Testis (tissue), 2 donors: ENCODE measurements at regions not wholly inside any gene's neighbourhood (a gene's known extent, or its start where the extent isn't known, plus 50 kb on each side); places are given as distances from the start of the nearest gene placed in this dataset.
"Not testable (repeated sequence)": the region's sequence is repeated elsewhere in the genome, so short reads cannot be mapped to it uniquely, and the experiment has no call there.

ENCODE experiments used
- DNase-seq: peaks from one replicate; pipeline ENCODE4 v3.0.0-alpha.2; 2019
- H3K27ac ChIP-seq, 2 donors: fragments of 200-600 bp; sonication (generic); one replicate each; pipeline ENCODE4 v1.5.1; 2019
- H3K27me3 ChIP-seq: fragments of 200-600 bp; sonication (generic); one replicate; pipeline ENCODE4 v1.5.1; 2019
- H3K36me3 ChIP-seq: fragments of 200-600 bp; sonication (generic); one replicate; pipeline ENCODE4 v1.5.1; 2017; ENCODE audit warnings: low read depth; ENCODE audit errors: missing control alignments
- H3K4me1 ChIP-seq: fragments of 200-600 bp; sonication (generic); one replicate; pipeline ENCODE4 v1.5.1; 2019
- H3K4me3 ChIP-seq, 2 donors: fragments of 200-600 bp; sonication (generic); one replicate each; pipeline ENCODE4 v1.5.1; 2017 to 2019
- H3K9me3 ChIP-seq: fragments of 200-600 bp; sonication (generic); one replicate; pipeline ENCODE4 v1.5.1; 2017
- CTCF ChIP-seq, 3 experiments: fragments of 450-650 bp in 2 of 3; fragments of 200-600 bp in 1 of 3; sonication (generic) in 1 of 3; IDR thresholded peaks; one replicate each; pipeline ENCODE4 v1.5.1; 2016 to 2019; ENCODE audit warnings: antibody characterized with exemption in 3 of 3, mild to moderate bottlenecking in 2 of 3, moderate library complexity in 1 of 3
- POLR2A ChIP-seq: fragments of 450-650 bp; IDR thresholded peaks from one replicate; pipeline ENCODE4 v1.6.1; 2017; ENCODE audit warnings: antibody characterized with exemption, mild to moderate bottlenecking, moderate library complexity
- WGBS, 2 donors: methylation state at CpG; one replicate each; pipeline ENCODE4 v1.1.5; 2018; 5-methylcytosine and 5-hydroxymethylcytosine counted together
- intact Hi-C: fragments of 100-400 bp; cut with DNase I; formaldehyde crosslinking; loops from one replicate; pipeline ENCODE4 v1.15.1; 2023; ENCODE audit warnings: low total_unique reads

GRCh38 chr2:183838295-183838694 is 714.1 kb downstream of the NUP35 start:
- TF ChIP-seq CTCF (IDR thresholded peaks at IDR 0.05) (no peak), POLR2A (no peak)
- whole genome bisulfite sequencing, 2 donors = 91 to 100% methylated on average over 3 to 5 of the region's 5 CpGs
- DNase-seq = no peak
- no peaks in the 10 kb centered on the region for H3K9me3 ChIP-seq
- intact Hi-C loops = no loop called here
- no peaks in the 10 kb centered on the region for H3K36me3 ChIP-seq
- H3K4me3 ChIP-seq = no peak overlapping the region
- no peak overlapping the region for H3K27ac ChIP-seq
- H3K27me3 ChIP-seq = no peaks in the 10 kb centered on the region
- no peaks in the 10 kb centered on the region for H3K4me1 ChIP-seq

DNA sequence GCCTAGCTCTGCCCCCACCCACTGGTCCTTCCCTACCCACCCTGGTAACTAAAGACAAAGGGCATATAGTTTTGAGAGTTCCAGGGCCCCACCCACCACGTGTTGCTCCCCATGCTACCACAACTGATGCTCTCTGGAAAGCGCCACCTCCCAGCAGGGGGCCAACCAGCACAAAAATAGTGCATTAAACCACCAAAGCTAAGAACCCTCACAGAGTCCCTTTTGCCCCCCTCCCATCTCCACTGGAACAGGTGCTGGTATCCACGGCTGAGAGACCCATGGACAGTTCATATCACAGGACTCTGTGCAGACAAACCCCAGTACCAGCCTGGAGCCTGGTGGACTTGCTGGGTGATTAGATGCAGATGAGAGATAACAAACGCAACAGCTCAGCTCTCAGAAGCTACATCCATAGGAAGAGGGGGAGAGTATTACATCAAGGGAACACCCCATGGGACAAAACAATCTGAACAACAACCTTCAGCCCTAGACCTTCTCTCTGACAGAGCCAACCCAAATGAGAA is 715.9 kb downstream of the NUP35 start:
- 65 to 82% methylated on average over 4 of the region's 4 CpGs for WGBS, 2 donors
- TF ChIP-seq CTCF (IDR thresholded peaks at IDR 0.05) (no peak), POLR2A (no peak)
- no peaks in the 10 kb centered on the region for H3K36me3 ChIP-seq
- no peak for DNase-seq
- H3K27ac ChIP-seq = no peak overlapping the region
- H3K9me3 ChIP-seq = no peaks in the 10 kb centered on the region
- no peak overlapping the region for H3K4me3 ChIP-seq
- no peaks in the 10 kb centered on the region for H3K4me1 ChIP-seq
- no peaks in the 10 kb centered on the region for H3K27me3 ChIP-seq
- intact Hi-C loops = no loop called here

- H3K9me3 ChIP-seq, H3K4me3 ChIP-seq, DNase-seq, intact Hi-C loops, H3K36me3 ChIP-seq, H3K27me3 ChIP-seq, H3K4me1 ChIP-seq, H3K27ac ChIP-seq: not testable (repeated sequence)
- 64 to 75% methylated on average over 10 of the region's 11 CpGs for WGBS, 2 donors
Measured at GRCh38 chr2:183849826-183850225, 725.6 kb downstream of the NUP35 start.

DNA sequence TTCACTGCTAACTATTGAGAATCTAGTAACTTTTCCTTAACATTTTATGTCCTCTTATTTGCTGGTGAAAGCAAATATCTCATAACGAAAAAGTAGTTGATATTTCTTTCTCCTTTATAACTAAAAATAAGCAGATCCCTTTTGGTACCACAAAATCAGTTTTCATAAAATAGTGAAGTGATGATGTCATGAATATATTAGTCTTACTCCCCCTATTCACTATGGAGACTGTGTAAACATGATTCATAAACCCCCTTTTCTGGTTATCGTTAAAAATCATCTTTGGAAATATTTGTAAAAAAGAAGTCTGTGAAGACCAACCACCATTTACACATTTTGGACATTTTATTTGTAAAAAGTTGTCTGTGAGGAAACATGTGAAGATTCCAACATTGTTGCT is 734.9 kb downstream of the NUP35 start:
- Histone ChIP-seq H3K27me3 (no peaks in the 10 kb centered on the region), H3K9me3 (no peaks in the 10 kb centered on the region), H3K36me3 (no peaks in the 10 kb centered on the region), H3K4me1 (no peaks in the 10 kb centered on the region), H3K4me3 (no peak overlapping the region), H3K27ac (no peak overlapping the region)
- no peak for DNase-seq
- WGBS, 2 donors = 79 to 85% methylated on average over 2 of the region's 2 CpGs
- intact Hi-C loops = no loop called here
- TF ChIP-seq CTCF (IDR thresholded peaks at IDR 0.05) (no peak), POLR2A (no peak)

DNA sequence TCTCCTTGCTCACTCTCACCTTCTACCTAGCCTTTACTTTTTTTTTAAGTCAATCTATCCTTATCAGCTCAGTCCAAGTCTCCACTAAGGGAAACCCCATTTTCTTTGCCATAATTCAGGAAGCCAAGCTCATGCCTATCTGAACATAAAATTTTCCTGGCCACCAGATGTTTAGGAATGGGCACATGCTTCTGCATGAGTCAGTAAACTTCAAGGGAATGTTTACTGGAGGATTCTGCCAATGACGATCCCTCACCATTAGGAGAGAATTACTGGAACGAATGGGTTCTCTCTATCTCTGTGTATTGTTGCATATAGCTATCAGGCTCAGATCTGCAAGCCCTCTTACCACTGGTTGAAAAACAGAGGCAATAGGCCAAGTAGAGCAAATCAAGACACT is 731.7 kb upstream of the ZNF804A start:
- Histone ChIP-seq H3K9me3 (no peaks in the 10 kb centered on the region), H3K4me3 (no peak overlapping the region), H3K27me3 (no peaks in the 10 kb centered on the region), H3K36me3 (no peaks in the 10 kb centered on the region), H3K4me1 (no peaks in the 10 kb centered on the region), H3K27ac (no peak overlapping the region)
- no peak for DNase-seq
- intact Hi-C loops = no loop called here
- 91 to 94% methylated on average over 2 of the region's 2 CpGs for WGBS, 2 donors
- TF ChIP-seq POLR2A (no peak), CTCF (IDR thresholded peaks at IDR 0.05) (no peak)
